Amniotic stem cell (primary cell): ENCODE measurements at regions not wholly inside any gene's neighbourhood (a gene's known extent, or its start where the extent isn't known, plus 50 kb on each side); places are given as distances from the start of the nearest gene placed in this dataset.

ENCODE experiments used
- DNase-seq: peaks from one replicate; lab custom pipeline; 2025; lab: John Stamatoyannopoulos, UW

DNA sequence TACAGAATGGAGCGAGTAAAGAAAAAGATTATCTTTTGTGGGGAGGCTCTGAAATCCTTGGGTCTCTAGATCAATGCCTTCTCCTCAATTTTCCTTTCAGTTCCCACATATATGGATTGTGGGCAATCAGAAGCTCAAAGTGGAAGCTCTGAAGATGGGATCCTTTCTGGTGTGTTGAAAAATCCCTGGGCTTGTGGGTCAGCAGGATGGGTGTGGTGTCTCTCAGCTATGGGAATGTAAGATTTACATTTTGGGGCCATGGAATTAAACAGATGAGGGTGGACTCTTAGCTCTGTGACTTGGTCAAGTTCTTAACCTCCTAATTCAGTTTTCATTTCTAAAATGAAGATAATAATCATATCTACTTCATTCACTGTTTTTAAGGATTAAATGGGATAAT lies 231.9 kb upstream of the CA10 start:
- DNase-seq: no peak

DNA sequence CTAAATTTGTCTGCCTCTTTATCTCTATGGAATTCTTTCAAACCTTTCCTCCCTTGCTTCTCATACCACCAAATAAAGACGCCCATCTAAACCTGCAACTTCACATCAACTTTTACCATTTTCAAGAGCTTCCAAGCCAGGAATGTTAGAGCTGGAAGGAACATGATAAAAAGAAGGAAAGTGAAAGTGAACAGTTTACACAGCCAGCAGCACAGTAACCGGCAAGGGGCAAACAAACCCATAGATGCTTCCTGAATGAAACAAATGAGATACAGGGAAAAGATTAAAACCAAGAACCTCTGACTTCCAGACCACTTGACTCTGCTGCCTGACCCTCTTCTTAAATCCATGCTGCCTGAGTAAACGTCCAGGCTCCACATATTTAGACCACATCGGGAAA lies 231.1 kb upstream of the CA10 start:
- no peak for DNase-seq

- DNase-seq: no peak
Observed at GRCh38 chr17:52388941-52389340, 230.4 kb upstream of the CA10 start.

DNA sequence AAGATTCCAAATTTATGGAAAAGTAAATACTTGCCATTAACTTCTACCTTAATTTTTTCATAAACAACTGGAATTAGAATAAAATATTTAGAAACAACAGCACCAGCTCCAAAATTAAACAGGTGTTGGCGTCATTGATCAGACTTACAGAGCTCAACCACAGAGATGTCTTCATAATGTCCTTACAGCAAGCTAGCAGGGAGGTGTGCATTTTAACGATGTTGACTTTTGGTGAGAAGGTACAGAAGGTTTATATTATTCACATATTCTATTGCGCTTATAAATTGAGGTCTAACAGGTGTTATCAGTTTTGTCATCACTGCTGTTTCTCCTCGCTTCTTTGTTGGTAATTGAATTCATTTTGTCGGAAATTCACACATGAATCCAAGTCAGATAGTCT lies 226.2 kb upstream of the CA10 start:
- no peak for DNase-seq

DNA sequence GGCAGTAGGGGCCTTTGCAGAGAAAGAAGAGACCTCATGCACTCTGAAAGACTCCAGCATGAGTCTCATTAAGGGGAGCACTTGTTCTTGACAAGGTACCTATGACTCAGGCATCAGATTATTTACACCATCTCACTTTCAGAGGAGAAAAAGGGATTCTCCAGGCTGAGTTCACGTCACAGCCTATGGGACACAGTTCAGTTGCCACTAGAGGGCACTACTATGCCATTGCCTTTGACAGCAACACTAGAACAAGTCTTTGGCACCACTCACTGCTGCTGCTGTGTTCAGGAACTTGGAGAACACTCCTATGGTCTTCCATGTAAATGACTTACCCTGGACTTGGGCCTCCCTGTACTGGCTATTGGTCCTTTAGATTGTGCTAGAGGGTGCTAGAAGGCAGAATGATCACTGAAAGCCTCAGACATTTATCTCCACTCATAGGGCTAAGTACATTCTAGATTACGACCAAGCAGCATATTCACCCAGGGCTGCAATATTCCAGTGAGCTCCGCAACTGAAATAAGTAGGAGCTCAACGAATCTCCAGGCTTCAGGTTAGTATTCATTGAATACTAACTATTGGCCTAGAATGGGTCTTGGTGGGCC lies 225.1 kb upstream of the CA10 start:
- no peak for DNase-seq

GRCh38 chr17:52378860-52379259 lies 220.3 kb upstream of the CA10 start:
- no peak for DNase-seq

- no peak for DNase-seq
Observed at GRCh38 chr17:52376137-52376536, 217.6 kb upstream of the CA10 start.

DNA sequence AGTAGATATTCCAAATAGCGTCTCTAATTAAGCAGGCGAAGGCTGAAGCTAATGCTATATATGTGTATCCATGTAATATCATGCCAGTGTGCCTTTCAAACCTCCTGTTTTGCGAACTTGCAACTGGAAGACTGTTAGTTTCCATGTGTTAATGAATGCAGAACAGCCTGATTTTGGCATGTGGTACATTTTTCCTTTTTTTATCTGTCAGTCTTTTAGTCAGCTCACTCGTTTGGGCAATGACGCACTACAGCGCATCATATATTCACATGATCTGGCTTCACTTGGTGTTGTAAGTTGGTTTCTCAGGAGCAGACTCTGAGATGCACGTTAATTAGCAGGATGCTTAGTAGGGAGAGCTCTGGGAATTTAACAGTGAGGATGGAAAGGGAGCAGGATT lies 210.4 kb upstream of the CA10 start:
- DNase-seq: no peak

DNA sequence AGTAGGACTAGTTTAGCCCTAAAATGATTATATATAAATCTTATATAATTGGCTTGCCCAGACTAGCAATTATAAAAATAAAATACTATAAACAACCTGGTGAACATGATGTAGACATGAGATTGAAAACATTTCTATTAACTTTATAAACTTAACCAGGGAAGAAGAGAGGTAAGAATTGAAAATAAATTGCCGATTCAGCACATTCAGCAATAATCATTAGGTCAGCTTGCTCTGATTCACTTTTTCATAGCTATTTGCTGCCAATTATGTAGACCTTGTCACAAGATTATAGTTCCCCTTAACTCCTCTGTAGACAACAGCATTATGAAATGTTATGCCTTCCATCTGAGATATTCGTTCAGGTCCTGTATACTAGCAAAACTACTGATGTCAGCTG lies 199.3 kb upstream of the CA10 start:
- no peak for DNase-seq

- DNase-seq: no peak
Observed at GRCh38 chr17:52336796-52337195, 178.3 kb upstream of the CA10 start.

GRCh38 chr17:52306314-52306713 lies 147.8 kb upstream of the CA10 start:
- no peak for DNase-seq

DNA sequence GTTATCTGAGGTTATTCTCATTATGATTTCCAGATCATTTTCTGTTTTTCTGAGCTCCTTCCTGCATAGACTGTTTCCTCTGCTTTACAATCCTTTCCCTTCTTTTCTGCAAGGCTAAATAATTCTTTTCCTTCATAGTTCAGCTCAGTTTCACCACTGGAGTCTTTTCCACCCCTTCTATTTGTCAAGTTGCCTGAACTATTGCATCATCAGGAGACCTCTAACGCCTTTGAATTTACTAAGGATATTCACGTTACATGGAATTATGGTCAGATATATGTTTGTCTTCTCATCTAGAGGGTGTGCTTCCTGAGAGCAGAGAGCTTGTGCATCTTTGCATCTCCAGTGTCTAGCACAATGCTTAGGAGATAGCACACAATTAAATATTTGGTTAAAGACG lies 140.4 kb upstream of the CA10 start:
- no peak for DNase-seq

DNA sequence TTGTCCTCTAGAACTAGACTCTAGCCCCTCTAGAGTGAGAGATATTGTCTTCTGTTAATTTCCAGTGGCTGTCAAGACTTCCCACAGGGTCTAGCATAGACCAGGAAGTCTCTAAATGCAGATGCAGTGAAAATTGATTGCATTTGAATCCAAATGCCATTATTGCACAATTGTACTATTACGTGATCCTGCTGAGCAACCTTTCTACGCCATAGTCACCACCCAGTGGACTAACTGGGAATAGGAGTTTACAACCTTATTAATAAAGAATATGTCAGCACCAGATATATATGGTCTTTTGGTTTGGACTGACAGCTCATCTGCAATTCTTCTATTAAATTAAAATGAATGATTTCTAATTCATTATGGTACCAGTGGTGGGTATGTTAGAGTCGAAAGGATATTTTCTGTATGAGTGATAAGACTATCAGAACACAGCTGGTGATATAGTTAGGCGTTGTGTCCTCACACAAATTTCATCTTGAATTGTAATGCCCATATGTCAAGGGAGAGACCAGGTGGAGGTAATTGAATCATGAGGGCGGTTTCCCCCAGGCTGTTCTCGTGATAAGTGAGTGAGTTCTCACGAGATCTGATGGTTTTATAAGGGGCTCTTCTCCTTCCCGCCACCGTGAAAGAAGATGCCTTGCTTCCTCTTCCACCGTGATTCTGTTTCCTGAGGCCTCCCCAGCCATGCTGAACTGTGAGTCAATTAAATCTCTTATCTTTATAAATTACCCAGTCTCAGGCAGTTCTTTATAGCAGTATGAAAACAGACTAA lies 138.9 kb upstream of the CA10 start:
- no peak for DNase-seq

- no peak for DNase-seq
Observed at GRCh38 chr17:52294301-52294700, 135.8 kb upstream of the CA10 start.

- DNase-seq: no peak
Observed at GRCh38 chr17:52287611-52288010, 129.1 kb upstream of the CA10 start.

- DNase-seq: no peak
Observed at GRCh38 chr17:52283872-52284271, 125.4 kb upstream of the CA10 start.

DNA sequence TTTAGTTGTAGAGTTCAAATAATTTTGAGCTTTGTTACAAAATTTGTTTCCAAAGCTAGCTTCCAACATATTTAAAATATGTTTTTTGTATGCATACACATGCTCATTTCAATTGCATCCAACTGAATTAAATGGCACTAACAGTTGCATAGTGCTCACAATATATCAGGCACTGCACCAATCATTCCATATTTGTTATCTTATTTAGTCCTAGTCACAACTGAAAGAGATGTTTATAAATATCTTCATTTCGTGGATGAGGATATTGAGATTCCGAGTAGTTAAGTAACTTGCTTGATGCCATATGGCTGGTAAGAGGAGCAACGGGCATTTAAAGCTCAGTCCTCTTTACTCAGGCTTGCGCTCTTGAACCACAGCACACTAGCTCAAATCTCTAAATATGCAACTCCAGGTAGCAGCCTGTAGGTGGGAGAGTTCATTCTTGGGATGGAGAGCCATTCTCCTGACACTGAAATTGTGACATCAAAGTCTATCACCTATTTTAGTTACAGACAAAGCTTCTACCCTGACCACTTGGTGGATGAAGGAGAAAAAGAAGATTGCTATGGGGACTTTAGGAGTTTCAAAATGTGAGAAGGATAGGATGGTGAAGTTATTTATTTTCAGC lies 118.0 kb upstream of the CA10 start:
- DNase-seq: no peak

- no peak for DNase-seq
Observed at GRCh38 chr17:52271781-52272180, 113.3 kb upstream of the CA10 start.

- no peak for DNase-seq
Observed at GRCh38 chr17:52255347-52255746, 96.8 kb upstream of the CA10 start.

DNA sequence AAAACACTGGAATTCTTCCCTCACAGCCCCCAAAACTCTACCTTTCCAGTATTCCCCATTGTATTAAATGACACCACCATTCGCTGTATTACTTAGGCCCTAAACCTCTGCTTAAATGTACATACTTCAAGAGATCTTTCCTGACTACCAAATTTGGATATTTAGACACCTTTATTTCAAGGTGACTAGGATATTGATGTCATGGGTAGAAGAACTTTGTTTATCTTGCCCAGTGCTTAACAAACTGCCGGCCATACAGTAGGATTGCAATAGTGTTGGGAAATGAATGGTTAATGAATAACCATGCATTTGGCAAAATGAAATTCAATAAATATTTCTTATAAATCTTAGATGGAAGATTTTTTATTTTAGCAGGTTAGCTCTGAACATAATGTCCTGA lies 86.2 kb upstream of the CA10 start:
- DNase-seq: no peak

DNA sequence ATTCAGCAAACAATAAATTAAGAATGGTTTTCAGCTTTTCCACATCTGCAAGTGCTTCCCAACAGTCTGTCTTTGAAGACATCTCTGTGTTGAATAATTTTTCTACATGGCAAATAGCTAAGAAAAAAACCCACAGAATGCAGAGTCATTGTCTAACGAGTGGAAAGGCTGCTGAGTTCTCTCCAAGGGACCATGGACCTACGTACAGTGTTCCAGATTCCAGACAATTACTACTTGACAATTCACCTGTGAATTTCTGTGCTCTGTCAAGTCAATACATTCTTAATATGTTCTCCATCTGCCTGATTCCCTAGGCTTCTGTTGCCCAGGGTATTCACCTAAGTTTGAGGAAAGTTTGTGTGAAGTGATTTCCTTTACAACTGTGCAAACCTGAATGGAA lies 83.8 kb upstream of the CA10 start:
- DNase-seq: no peak

DNA sequence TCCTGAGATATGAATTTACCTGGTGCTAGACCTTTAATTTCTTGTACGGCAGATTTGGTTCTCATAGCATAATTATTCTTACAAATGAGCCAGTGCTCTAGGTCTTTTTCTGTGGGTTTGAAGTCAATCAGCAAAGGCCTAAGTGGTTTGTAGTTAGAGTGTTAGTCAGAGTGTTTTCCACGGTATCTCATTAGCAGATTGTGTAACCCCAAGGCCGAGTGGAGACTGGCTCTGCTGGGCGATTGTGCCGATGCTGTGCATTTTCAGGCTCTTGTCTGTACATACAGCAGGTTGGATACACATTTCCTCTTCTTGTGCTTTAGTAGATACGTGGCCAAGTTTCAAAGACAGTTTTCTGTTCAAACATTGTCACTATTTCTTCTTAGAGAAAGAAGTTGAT lies 78.6 kb upstream of the CA10 start:
- DNase-seq: no peak

DNA sequence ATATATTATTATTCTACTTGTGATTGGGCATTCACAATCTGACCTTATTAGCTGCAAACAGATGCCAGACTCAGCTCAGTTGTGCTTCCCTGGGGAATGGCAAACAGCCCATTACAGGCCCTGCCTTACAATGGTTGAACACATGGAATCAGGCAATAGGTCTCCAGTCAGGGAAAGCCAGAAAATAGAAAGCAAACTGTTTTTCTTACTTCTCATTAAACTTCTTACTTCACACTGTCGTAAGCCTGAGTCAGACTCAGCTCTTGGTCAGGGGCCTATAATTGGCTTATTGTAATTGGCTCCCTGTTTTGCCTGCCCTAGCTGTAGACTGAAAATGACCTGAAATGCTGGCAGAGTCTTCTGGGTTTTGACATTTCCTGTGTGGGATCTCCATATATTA lies 77.0 kb upstream of the CA10 start:
- DNase-seq: no peak

DNA sequence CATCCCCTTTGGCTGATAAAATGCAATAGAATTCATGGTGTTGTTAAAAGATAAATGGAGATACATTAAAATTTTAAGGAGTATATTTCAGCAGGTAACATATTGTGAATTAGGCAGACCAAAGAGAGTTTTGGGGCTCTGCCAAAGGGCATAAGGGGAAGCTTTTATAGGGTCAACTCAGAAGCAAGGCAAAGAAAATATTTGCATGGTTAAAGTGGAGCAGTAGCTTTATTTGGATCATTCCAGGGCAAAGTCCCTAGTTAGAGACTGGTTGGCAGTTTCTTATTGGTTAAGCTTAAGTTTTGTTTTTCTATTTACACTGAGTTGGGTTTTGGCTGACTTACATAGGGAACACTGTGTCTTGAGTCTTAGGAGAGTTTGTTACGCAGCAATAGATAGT lies 75.1 kb upstream of the CA10 start:
- DNase-seq: no peak
